Fibroblast of pulmonary artery (primary cell): ENCODE measurements at regions not wholly inside any gene's neighbourhood (a gene's known extent, or its start where the extent isn't known, plus 50 kb on each side); places are given as distances from the start of the nearest gene placed in this dataset.

Source experiments
- DNase-seq: peaks from one replicate; pipeline ENCODE4 v3.0.0-alpha.2; 2010; ENCODE audit warnings: low read depth
- H3K4me3 ChIP-seq: replicated peaks from 2 replicates; pipeline ENCODE4 v1.5.1; 2011; ENCODE audit warnings: low read depth, mild to moderate bottlenecking, control low read depth, low read length, moderate library complexity
- CTCF ChIP-seq: IDR thresholded peaks from 2 replicates; pipeline ENCODE4 v1.5.1; 2011; ENCODE audit warnings: mild to moderate bottlenecking, control low read depth, low read length, inconsistent platforms; ENCODE audit errors: missing control alignments

GRCh38 chr9:115216873-115217272 is 98.9 kb upstream of the TNC start:
- no peak for DNase-seq
- no peak overlapping the region for H3K4me3 ChIP-seq
- TF ChIP-seq CTCF = no peak

- TF ChIP-seq CTCF = no peak
- peak; percentile 23 for DNase-seq
- H3K4me3 ChIP-seq = no peak overlapping the region
Observed at GRCh38 chr9:115220319-115221005, 102.5 kb upstream of the TNC start.

- TF ChIP-seq CTCF = no peak
- no peak for DNase-seq
- no peak overlapping the region for H3K4me3 ChIP-seq
Observed at GRCh38 chr9:115223471-115223870, 105.5 kb upstream of the TNC start.

- H3K4me3 ChIP-seq = no peak overlapping the region
- TF ChIP-seq CTCF = no peak
- DNase-seq = no peak
Observed at GRCh38 chr9:115225459-115226116, 107.6 kb upstream of the TNC start.

- DNase-seq = no peak
- no peak for TF ChIP-seq CTCF
- no peak overlapping the region for H3K4me3 ChIP-seq
Observed at GRCh38 chr9:115226152-115226551, 108.2 kb upstream of the TNC start.

- H3K4me3 ChIP-seq = no peak overlapping the region
- no peak for DNase-seq
- TF ChIP-seq CTCF = no peak
Observed at GRCh38 chr9:115229496-115229895, 111.5 kb upstream of the TNC start.

GRCh38 chr9:115230924-115231515 is 113.1 kb upstream of the TNC start:
- no peak for TF ChIP-seq CTCF
- no peak for DNase-seq
- H3K4me3 ChIP-seq = no peak overlapping the region
